ENCODE measurements at regions not wholly inside any gene's neighbourhood (a gene's known extent, or its start where the extent isn't known, plus 50 kb on each side); places are given as distances from the start of the nearest gene placed in this dataset.
"Not testable (repeated sequence)": the region's sequence is repeated elsewhere in the genome, so short reads cannot be mapped to it uniquely, and the experiment has no call there.

- DNase-seq = no peak
These were observed 74.7 kb downstream of the BUD13 start for GRCh38 chr11:116698080-116698479.

GRCh38 chr11:116697639-116698038, 75.1 kb downstream of the BUD13 start:
- no peak for DNase-seq

- DNase-seq = no peak
These were observed 75.8 kb downstream of the BUD13 start for GRCh38 chr11:116697011-116697410.

GRCh38 chr11:116696381-116696941, 76.3 kb downstream of the BUD13 start:
- no peak for DNase-seq

GRCh38 chr11:116695657-116696254, 77.0 kb downstream of the BUD13 start:
- no peak for DNase-seq

GRCh38 chr11:116694815-116695590, 77.8 kb downstream of the BUD13 start:
- no peak for DNase-seq

- DNase-seq = no peak
These were observed 78.5 kb downstream of the BUD13 start for GRCh38 chr11:116694349-116694725.

- DNase-seq = no peak
These were observed 79.0 kb downstream of the BUD13 start for GRCh38 chr11:116693593-116694348.

GRCh38 chr11:116693102-116693570, 79.7 kb downstream of the BUD13 start:
- DNase-seq = no peak

GRCh38 chr11:116692318-116693101, 80.3 kb downstream of the BUD13 start:
- DNase-seq = no peak

GRCh38 chr11:116691771-116692177, 81.0 kb downstream of the BUD13 start:
- DNase-seq = peak; percentile 3 to 5

- DNase-seq = no peak
These were observed 82.2 kb downstream of the BUD13 start for GRCh38 chr11:116690611-116691010.

GRCh38 chr11:116689413-116690127, 83.2 kb downstream of the BUD13 start:
- DNase-seq = no peak

GRCh38 chr11:116688202-116688540, 84.6 kb downstream of the BUD13 start:
- no peak for DNase-seq

GRCh38 chr11:116687458-116688201, 85.2 kb downstream of the BUD13 start:
- no peak for DNase-seq

- no peak for DNase-seq
These were observed 85.9 kb downstream of the BUD13 start for GRCh38 chr11:116686866-116687265.

- no peak for DNase-seq
These were observed 88.8 kb downstream of the BUD13 start for GRCh38 chr11:116683982-116684381.

GRCh38 chr11:116680349-116681125, 92.2 kb downstream of the BUD13 start:
- no peak for DNase-seq

- DNase-seq = no peak
These were observed 93.9 kb downstream of the BUD13 start for GRCh38 chr11:116678887-116679286.

- DNase-seq = not testable (repeated sequence)
These were observed 105.5 kb downstream of the BUD13 start for GRCh38 chr11:116667318-116667717.

All from AML-193 (cell line).